Neural cell (in vitro differentiated cells): ENCODE measurements at regions not wholly inside any gene's neighbourhood (a gene's known extent, or its start where the extent isn't known, plus 50 kb on each side); places are given as distances from the start of the nearest gene placed in this dataset.

Experiments
- H2AFZ ChIP-seq: fragments of 200-600, 300-800 bp; sonication (generic), shearing (Covaris generic); 2 replicates; pipeline ENCODE4 v1.6.0; 2014; ENCODE audit warnings: low read depth, mild to moderate bottlenecking, antibody characterized with exemption, low read length, moderate library complexity
- H3F3A ChIP-seq: fragments of 200-600 bp; shearing (Covaris generic); 2 replicates; pipeline ENCODE4 v1.6.1; 2016; ENCODE audit warnings: mild to moderate bottlenecking, moderate library complexity, mixed read lengths, antibody characterized with exemption, low read length; ENCODE audit not compliant: insufficient read depth, poor library complexity, severe bottlenecking
- H3K27ac ChIP-seq: fragments of 200-600, 300-800 bp; sonication (generic), shearing (Covaris generic); 2 replicates; pipeline ENCODE4 v1.5.1; 2014; ENCODE audit warnings: mild to moderate bottlenecking, low read length, moderate library complexity
- H3K27me3 ChIP-seq: fragments of 300-800, 200-600 bp; sonication (generic), shearing (Covaris generic); 2 replicates; pipeline ENCODE4 v1.6.0; 2014; ENCODE audit warnings: mild to moderate bottlenecking, low read depth, low read length, moderate library complexity; ENCODE audit not compliant: insufficient read depth
- H3K36me3 ChIP-seq: fragments of 300-800, 200-600 bp; sonication (generic), shearing (Covaris generic); 2 replicates; pipeline ENCODE4 v1.5.1; 2014; ENCODE audit warnings: mild to moderate bottlenecking, antibody characterized with exemption, low read length, moderate library complexity; ENCODE audit not compliant: insufficient read depth
- H3K4me2 ChIP-seq: fragments of 300-800, 200-600 bp; sonication (generic), shearing (Covaris generic); 2 replicates; pipeline ENCODE4 v1.6.0; 2014; ENCODE audit warnings: mild to moderate bottlenecking, low read length
- H3K4me3 ChIP-seq: fragments of 300-800, 200-600 bp; sonication (generic), shearing (Covaris generic); 2 replicates; pipeline ENCODE4 v1.5.1; 2014; ENCODE audit warnings: mild to moderate bottlenecking, low read length, moderate library complexity
- H3K79me2 ChIP-seq: fragments of 200-600 bp; shearing (Covaris generic); replicated peaks from 2 replicates; pipeline ENCODE4 v1.6.0; 2014; ENCODE audit warnings: mild to moderate bottlenecking, low read length, moderate library complexity; ENCODE audit not compliant: insufficient read depth
- H3K9ac ChIP-seq: fragments of 300-800, 200-600 bp; sonication (generic), shearing (Covaris generic); 2 replicates; pipeline ENCODE4 v1.6.1; 2016; ENCODE audit warnings: mild to moderate bottlenecking, low read length, mixed read lengths
- H3K9me2 ChIP-seq: fragments of 200-600 bp; shearing (Covaris generic); 2 replicates; pipeline ENCODE4 v1.6.1; 2016; ENCODE audit warnings: mild to moderate bottlenecking, low read length, mixed read lengths; ENCODE audit not compliant: insufficient read depth
- H3K9me3 ChIP-seq: fragments of 200-600, 300-800 bp; sonication (generic), shearing (Covaris generic); 2 replicates; pipeline ENCODE4 v1.6.1; 2016; ENCODE audit warnings: mild to moderate bottlenecking, mixed run types, low read length, moderate library complexity, mixed read lengths
- H4K20me1 ChIP-seq: fragments of 200-600 bp; shearing (Covaris generic); 2 replicates; pipeline ENCODE4 v1.6.1; 2016; ENCODE audit warnings: mild to moderate bottlenecking, mixed run types; ENCODE audit not compliant: insufficient read depth
- EP300 ChIP-seq: fragments of 450-650 bp; conservative IDR thresholded peaks from 2 replicates; pipeline ENCODE4 v1.6.1; 2014; ENCODE audit warnings: antibody characterized with exemption, mild to moderate bottlenecking, moderate library complexity; ENCODE audit not compliant: poor library complexity, severe bottlenecking
- EZH2 ChIP-seq: fragments of 200-600, 300-800 bp; shearing (Covaris generic), sonication (generic); IDR thresholded peaks from 2 replicates; pipeline ENCODE4 v1.6.1; 2014; ENCODE audit warnings: antibody characterized with exemption, low read length, borderline replicate concordance, mild to moderate bottlenecking; ENCODE audit not compliant: insufficient read depth, poor library complexity, severe bottlenecking
- MXI1 ChIP-seq: fragments of 450-650 bp; conservative IDR thresholded peaks from 2 replicates; pipeline ENCODE4 v1.6.1; 2014; ENCODE audit warnings: antibody characterized with exemption, mild to moderate bottlenecking; ENCODE audit not compliant: poor library complexity, severe bottlenecking
- POLR2AphosphoS5 ChIP-seq: IDR thresholded peaks from 2 replicates; pipeline ENCODE4 v1.6.1; 2012
- RAD21 ChIP-seq: fragments of 450-650 bp; conservative IDR thresholded peaks from 2 replicates; pipeline ENCODE4 v1.6.1; 2014; ENCODE audit warnings: antibody characterized with exemption, mild to moderate bottlenecking, moderate library complexity
- SMC3 ChIP-seq: fragments of 450-650 bp; conservative IDR thresholded peaks from 2 replicates; pipeline ENCODE4 v1.6.1; 2014; ENCODE audit warnings: antibody characterized with exemption, mild to moderate bottlenecking, moderate library complexity; ENCODE audit not compliant: poor library complexity
- TAF1 ChIP-seq: IDR thresholded peaks from 2 replicates; pipeline ENCODE4 v1.6.1; 2012; ENCODE audit warnings: low read depth
- TF ChIP-seq, protein P1 (sequence below): fragments of 450-650 bp; IDR thresholded peaks from 2 replicates; pipeline ENCODE4 v1.5.1; 2014; ENCODE audit warnings: antibody characterized with exemption, mild to moderate bottlenecking, moderate library complexity; ENCODE audit not compliant: poor library complexity, severe bottlenecking
- TF ChIP-seq, protein P2 (sequence below): IDR thresholded peaks from 2 replicates; pipeline ENCODE4 v1.6.1; 2012; ENCODE audit warnings: borderline replicate concordance

DNA sequence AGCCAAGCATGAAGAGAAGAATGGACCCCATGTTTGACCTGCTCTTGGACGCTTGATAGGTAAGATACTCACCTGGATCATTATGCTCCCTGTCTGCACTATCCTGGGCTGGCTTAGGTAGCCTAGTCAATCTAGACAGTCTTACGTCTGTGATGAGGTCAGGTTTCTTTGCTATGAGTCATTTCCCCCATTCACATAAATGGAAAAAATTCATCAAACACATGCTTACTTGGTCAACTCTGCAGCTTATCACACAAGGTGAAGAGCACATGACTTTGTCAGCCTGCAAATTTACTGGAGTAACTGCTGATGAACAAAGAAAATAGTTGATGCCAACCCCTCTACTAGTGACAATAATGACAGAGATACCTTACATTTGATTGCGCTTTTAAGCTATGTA lies 170.0 kb downstream of the NUFIP1 start:
- H3K27me3 ChIP-seq: no peaks in the 10 kb centered on the region
- H3K4me3 ChIP-seq: no peak overlapping the region
- no peaks in the 10 kb centered on the region for H3F3A ChIP-seq
- H3K36me3 ChIP-seq: no peaks in the 10 kb centered on the region
- no peaks in the 10 kb centered on the region for H3K9me3 ChIP-seq
- H4K20me1 ChIP-seq: no peaks in the 10 kb centered on the region
- no peak overlapping the region for H3K9ac ChIP-seq
- H3K4me2 ChIP-seq: no peak overlapping the region
- TF ChIP-seq POLR2AphosphoS5 (no peak), RAD21 (no peak), MXI1 (no peak)
- H3K9me2 ChIP-seq: no peaks in the 10 kb centered on the region
- no peak overlapping the region for H2AFZ ChIP-seq
- H3K79me2 ChIP-seq: no peaks in the 10 kb centered on the region
- H3K27ac ChIP-seq: no peak overlapping the region

DNA sequence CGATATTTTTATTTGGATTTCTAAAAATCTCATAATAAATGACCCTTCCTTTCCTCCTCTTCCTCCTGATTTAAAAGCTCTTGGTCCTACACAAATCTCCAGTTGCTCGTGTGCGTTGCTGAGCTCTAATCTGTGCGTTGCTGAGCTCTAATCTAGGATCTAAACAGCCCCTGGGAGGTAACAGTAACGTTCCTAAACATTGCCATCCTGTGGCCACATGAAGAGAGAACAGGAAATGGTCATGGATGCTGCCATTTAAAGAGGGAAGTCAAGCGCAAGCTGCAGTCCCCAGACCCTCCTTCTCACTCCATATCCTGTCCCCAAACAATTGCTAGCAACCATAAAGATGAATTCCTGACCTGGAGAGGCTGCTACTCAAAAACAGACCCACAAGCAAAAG lies 170.8 kb downstream of the NUFIP1 start:
- H3K4me2 ChIP-seq: no peak overlapping the region
- H3K4me3 ChIP-seq: no peak overlapping the region
- H3K36me3 ChIP-seq: no peaks in the 10 kb centered on the region
- H3K79me2 ChIP-seq: no peaks in the 10 kb centered on the region
- TF ChIP-seq TAF1: no peak
- TF ChIP-seq, protein P1, sequence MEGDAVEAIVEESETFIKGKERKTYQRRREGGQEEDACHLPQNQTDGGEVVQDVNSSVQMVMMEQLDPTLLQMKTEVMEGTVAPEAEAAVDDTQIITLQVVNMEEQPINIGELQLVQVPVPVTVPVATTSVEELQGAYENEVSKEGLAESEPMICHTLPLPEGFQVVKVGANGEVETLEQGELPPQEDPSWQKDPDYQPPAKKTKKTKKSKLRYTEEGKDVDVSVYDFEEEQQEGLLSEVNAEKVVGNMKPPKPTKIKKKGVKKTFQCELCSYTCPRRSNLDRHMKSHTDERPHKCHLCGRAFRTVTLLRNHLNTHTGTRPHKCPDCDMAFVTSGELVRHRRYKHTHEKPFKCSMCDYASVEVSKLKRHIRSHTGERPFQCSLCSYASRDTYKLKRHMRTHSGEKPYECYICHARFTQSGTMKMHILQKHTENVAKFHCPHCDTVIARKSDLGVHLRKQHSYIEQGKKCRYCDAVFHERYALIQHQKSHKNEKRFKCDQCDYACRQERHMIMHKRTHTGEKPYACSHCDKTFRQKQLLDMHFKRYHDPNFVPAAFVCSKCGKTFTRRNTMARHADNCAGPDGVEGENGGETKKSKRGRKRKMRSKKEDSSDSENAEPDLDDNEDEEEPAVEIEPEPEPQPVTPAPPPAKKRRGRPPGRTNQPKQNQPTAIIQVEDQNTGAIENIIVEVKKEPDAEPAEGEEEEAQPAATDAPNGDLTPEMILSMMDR: peak; percentile 35
- no peaks in the 10 kb centered on the region for H3K9me2 ChIP-seq
- no peak overlapping the region for H3K27ac ChIP-seq
- H3K9ac ChIP-seq: no peak overlapping the region
- H3K9me3 ChIP-seq: no peaks in the 10 kb centered on the region
- no peaks in the 10 kb centered on the region for H3F3A ChIP-seq
- H4K20me1 ChIP-seq: no peaks in the 10 kb centered on the region
- no peak overlapping the region for H2AFZ ChIP-seq
- no peaks in the 10 kb centered on the region for H3K27me3 ChIP-seq

DNA sequence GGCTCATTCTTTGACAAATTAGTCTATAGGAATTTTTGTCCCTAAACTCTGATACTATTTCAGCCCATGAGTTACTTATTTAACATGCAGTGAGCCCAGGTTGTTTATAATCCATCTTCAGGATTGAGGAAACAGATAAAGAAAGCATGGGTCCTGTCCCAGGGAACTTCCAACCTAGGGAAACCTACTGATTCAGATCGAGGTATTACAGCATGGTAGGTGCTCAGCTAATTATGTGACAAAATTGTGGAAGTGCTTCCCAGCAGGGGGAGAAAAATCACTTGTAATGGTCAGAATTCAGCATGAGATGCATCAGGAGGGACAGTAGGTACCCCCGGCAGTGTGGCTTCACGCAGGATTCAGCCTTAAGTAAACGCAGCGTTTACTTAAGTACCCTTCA lies 171.3 kb downstream of the NUFIP1 start:
- no peaks in the 10 kb centered on the region for H3K9me2 ChIP-seq

More for the DNA sequence above, 171.3 kb downstream of the NUFIP1 start:
- TF ChIP-seq, protein P1: no peak
- TF ChIP-seq SMC3: no peak
- no peak for TF ChIP-seq TAF1
- no peak for TF ChIP-seq POLR2AphosphoS5
- no peak for TF ChIP-seq MXI1
- no peak for TF ChIP-seq EZH2
- TF ChIP-seq EP300: no peak
- no peak for TF ChIP-seq RAD21
- TF ChIP-seq, protein P2, sequence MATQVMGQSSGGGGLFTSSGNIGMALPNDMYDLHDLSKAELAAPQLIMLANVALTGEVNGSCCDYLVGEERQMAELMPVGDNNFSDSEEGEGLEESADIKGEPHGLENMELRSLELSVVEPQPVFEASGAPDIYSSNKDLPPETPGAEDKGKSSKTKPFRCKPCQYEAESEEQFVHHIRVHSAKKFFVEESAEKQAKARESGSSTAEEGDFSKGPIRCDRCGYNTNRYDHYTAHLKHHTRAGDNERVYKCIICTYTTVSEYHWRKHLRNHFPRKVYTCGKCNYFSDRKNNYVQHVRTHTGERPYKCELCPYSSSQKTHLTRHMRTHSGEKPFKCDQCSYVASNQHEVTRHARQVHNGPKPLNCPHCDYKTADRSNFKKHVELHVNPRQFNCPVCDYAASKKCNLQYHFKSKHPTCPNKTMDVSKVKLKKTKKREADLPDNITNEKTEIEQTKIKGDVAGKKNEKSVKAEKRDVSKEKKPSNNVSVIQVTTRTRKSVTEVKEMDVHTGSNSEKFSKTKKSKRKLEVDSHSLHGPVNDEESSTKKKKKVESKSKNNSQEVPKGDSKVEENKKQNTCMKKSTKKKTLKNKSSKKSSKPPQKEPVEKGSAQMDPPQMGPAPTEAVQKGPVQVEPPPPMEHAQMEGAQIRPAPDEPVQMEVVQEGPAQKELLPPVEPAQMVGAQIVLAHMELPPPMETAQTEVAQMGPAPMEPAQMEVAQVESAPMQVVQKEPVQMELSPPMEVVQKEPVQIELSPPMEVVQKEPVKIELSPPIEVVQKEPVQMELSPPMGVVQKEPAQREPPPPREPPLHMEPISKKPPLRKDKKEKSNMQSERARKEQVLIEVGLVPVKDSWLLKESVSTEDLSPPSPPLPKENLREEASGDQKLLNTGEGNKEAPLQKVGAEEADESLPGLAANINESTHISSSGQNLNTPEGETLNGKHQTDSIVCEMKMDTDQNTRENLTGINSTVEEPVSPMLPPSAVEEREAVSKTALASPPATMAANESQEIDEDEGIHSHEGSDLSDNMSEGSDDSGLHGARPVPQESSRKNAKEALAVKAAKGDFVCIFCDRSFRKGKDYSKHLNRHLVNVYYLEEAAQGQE: no peak
- no peak overlapping the region for H3K4me2 ChIP-seq
- H3K27me3 ChIP-seq: no peaks in the 10 kb centered on the region
- H3K27ac ChIP-seq: no peak overlapping the region
- no peaks in the 10 kb centered on the region for H3F3A ChIP-seq
- H3K9me3 ChIP-seq: no peaks in the 10 kb centered on the region
- no peak overlapping the region for H2AFZ ChIP-seq
- H3K79me2 ChIP-seq: no peaks in the 10 kb centered on the region
- no peaks in the 10 kb centered on the region for H3K36me3 ChIP-seq
- H3K9ac ChIP-seq: no peak overlapping the region
- no peaks in the 10 kb centered on the region for H4K20me1 ChIP-seq
- H3K4me3 ChIP-seq: no peak overlapping the region
